ENCODE measurements at regions not wholly inside any gene's neighbourhood (a gene's known extent, or its start where the extent isn't known, plus 50 kb on each side); places are given as distances from the start of the nearest gene placed in this dataset.

DNA sequence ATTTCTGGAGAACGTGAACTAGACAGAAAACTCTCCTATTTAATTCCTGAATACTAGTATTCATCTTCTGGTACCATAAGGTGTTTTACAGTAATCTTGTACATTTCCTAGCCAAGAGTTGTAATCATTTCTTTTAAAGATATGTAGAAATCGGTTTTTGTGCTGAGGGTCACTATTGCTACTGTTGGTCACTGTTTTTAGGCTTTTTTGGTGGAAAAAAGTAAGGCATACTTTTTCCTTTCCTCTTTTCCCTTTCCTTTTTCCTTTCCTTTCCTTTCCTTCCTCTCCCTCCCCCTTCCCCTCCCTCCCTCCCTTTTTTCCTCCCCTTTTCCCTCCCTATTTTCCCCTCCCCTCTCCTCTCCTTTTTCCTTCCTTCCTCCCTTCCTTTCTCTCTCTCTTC, 706.4 kb upstream of the GOT2 start:
- H3K27ac ChIP-seq (ENCODE audit: low read depth, low read length): no peak overlapping the region
- no peaks in the 10 kb centered on the region for H3K79me2 ChIP-seq (ENCODE audit: control insufficient read depth, low read length)
- H3K4me3 ChIP-seq (ENCODE audit: low read length): no peak overlapping the region
- H4K20me1 ChIP-seq (ENCODE audit: control insufficient read depth, insufficient read depth, low read depth, low read length): no peaks in the 10 kb centered on the region
- TF ChIP-seq EZH2phosphoT487 (IDR thresholded peaks at IDR 0.05; ENCODE audit: borderline replicate concordance, low read length): no peak
- TF ChIP-seq, protein P1, sequence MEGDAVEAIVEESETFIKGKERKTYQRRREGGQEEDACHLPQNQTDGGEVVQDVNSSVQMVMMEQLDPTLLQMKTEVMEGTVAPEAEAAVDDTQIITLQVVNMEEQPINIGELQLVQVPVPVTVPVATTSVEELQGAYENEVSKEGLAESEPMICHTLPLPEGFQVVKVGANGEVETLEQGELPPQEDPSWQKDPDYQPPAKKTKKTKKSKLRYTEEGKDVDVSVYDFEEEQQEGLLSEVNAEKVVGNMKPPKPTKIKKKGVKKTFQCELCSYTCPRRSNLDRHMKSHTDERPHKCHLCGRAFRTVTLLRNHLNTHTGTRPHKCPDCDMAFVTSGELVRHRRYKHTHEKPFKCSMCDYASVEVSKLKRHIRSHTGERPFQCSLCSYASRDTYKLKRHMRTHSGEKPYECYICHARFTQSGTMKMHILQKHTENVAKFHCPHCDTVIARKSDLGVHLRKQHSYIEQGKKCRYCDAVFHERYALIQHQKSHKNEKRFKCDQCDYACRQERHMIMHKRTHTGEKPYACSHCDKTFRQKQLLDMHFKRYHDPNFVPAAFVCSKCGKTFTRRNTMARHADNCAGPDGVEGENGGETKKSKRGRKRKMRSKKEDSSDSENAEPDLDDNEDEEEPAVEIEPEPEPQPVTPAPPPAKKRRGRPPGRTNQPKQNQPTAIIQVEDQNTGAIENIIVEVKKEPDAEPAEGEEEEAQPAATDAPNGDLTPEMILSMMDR (IDR thresholded peaks at IDR 0.05; ENCODE audit: low read depth, low read length, poor library complexity, severe bottlenecking): no peak
- no peaks in the 10 kb centered on the region for H3K27me3 ChIP-seq (ENCODE audit: control insufficient read depth, low read length)
- H3K9me2 ChIP-seq (replicated peaks; ENCODE audit: control insufficient read depth, low read length): no peaks in the 10 kb centered on the region
- H3F3A ChIP-seq (ENCODE audit: control insufficient read depth, insufficient read depth): no peaks in the 10 kb centered on the region
- no peaks in the 10 kb centered on the region for H3K4me1 ChIP-seq (ENCODE audit: control insufficient read depth, low read length)
- no peak overlapping the region for H3K4me2 ChIP-seq (ENCODE audit: low read length)
- H3K36me3 ChIP-seq (ENCODE audit: control insufficient read depth, low read length): no peaks in the 10 kb centered on the region
- no peaks in the 10 kb centered on the region; the same call in 1 of the 2 replicates for H3K9me3 ChIP-seq (ENCODE audit: control insufficient read depth, insufficient read depth, low read length)

DNA sequence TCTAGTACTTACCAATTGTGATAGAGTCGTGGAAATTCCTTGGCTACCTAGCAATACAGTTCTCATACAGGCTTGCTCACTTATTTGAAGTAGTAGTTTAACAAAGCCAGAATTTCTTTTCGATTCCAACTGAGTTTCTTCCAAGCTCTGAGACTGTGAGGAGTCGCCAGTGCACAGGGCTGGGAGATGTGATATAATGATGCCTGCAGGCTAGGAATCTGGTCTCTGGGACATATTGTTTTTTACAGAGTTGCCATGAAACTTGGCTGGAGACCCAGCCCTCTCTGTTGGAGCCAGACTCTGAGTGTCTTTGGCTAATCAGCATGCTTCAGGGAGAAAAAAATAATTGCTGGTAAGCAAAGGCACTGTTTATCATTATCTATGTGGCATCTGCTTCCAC, 698.8 kb upstream of the GOT2 start:
- Histone ChIP-seq H4K20me1 (ENCODE audit: control insufficient read depth, insufficient read depth, low read depth, low read length) (no peaks in the 10 kb centered on the region), H3K36me3 (ENCODE audit: control insufficient read depth, low read length) (no peaks in the 10 kb centered on the region), H3K27ac (ENCODE audit: low read depth, low read length) (no peak overlapping the region), H3K9me2 (replicated peaks; ENCODE audit: control insufficient read depth, low read length) (no peaks in the 10 kb centered on the region), H3K9me3 (ENCODE audit: control insufficient read depth, insufficient read depth, low read length) (no peaks in the 10 kb centered on the region; the same call in 1 of the 2 replicates), H3K27me3 (ENCODE audit: control insufficient read depth, low read length) (no peaks in the 10 kb centered on the region), H3F3A (ENCODE audit: control insufficient read depth, insufficient read depth) (no peaks in the 10 kb centered on the region), H3K79me2 (ENCODE audit: control insufficient read depth, low read length) (no peaks in the 10 kb centered on the region), H3K4me3 (ENCODE audit: low read length) (no peak overlapping the region), H3K4me2 (ENCODE audit: low read length) (no peak overlapping the region), H3K4me1 (ENCODE audit: control insufficient read depth, low read length) (no peaks in the 10 kb centered on the region)
- TF ChIP-seq, protein P1 (IDR thresholded peaks at IDR 0.05; ENCODE audit: low read depth, low read length, poor library complexity, severe bottlenecking): no peak
- TF ChIP-seq EZH2phosphoT487 (IDR thresholded peaks at IDR 0.05; ENCODE audit: borderline replicate concordance, low read length): no peak

DNA sequence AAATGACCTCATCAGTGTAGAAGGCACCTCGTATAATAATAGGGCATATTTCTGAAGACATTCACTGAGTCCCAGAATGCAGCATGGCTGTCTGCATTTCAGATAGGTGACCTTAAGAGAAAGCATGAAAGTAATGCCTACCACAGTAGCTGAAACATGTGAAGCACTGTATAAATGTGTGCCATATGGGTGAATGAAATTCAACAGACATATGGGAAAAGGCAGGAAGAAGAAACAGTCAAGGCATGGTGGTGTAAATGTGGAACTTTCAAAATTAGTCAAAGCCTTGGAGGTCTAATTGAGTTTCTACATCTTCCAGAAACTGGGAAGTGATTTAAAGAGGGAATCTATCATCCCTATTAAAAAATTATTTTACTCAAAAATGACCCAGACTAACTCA, 698.2 kb upstream of the GOT2 start:
- Histone ChIP-seq H3K9me3 (ENCODE audit: control insufficient read depth, insufficient read depth, low read length) (no peaks in the 10 kb centered on the region; the same call in 1 of the 2 replicates), H3K9me2 (replicated peaks; ENCODE audit: control insufficient read depth, low read length) (no peaks in the 10 kb centered on the region), H3K4me1 (ENCODE audit: control insufficient read depth, low read length) (no peaks in the 10 kb centered on the region), H4K20me1 (ENCODE audit: control insufficient read depth, insufficient read depth, low read depth, low read length) (no peaks in the 10 kb centered on the region), H3F3A (ENCODE audit: control insufficient read depth, insufficient read depth) (no peaks in the 10 kb centered on the region), H3K27ac (ENCODE audit: low read depth, low read length) (no peak overlapping the region), H3K4me2 (ENCODE audit: low read length) (no peak overlapping the region), H3K27me3 (ENCODE audit: control insufficient read depth, low read length) (no peaks in the 10 kb centered on the region), H3K36me3 (ENCODE audit: control insufficient read depth, low read length) (no peaks in the 10 kb centered on the region), H3K79me2 (ENCODE audit: control insufficient read depth, low read length) (no peaks in the 10 kb centered on the region), H3K4me3 (ENCODE audit: low read length) (no peak overlapping the region)
- TF ChIP-seq, protein P1 (IDR thresholded peaks at IDR 0.05; ENCODE audit: low read depth, low read length, poor library complexity, severe bottlenecking): no peak
- TF ChIP-seq EZH2phosphoT487 (IDR thresholded peaks at IDR 0.05; ENCODE audit: borderline replicate concordance, low read length): no peak

All from DOHH2 (cell line).